Choroid plexus epithelial cell (primary cell): ENCODE measurements at regions not wholly inside any gene's neighbourhood (a gene's known extent, or its start where the extent isn't known, plus 50 kb on each side); places are given as distances from the start of the nearest gene placed in this dataset.
"Not testable (repeated sequence)": the region's sequence is repeated elsewhere in the genome, so short reads cannot be mapped to it uniquely, and the experiment has no call there.

Source experiments
- DNase-seq: peaks from one replicate; pipeline ENCODE4 v3.0.0-alpha.2; 2010; ENCODE audit warnings: low read depth
- H3K4me3 ChIP-seq: 2 replicates; pipeline ENCODE4 v1.5.1; 2011; ENCODE audit warnings: low read depth, mild to moderate bottlenecking, control low read depth, low read length, moderate library complexity
- CTCF ChIP-seq: conservative IDR thresholded peaks from 2 replicates; pipeline ENCODE4 v1.5.1; 2011; ENCODE audit warnings: low read depth, mild to moderate bottlenecking, control low read depth, inconsistent platforms, low read length, moderate library complexity

- no peak for TF ChIP-seq CTCF
- H3K4me3 ChIP-seq = no peak overlapping the region
- DNase-seq = no peak
Observed at GRCh38 chr4:181793096-181793495, 450.1 kb upstream of the TENM3 start.

GRCh38 chr4:181796502-181796901, 446.7 kb upstream of the TENM3 start:
- peak; percentile 98 for DNase-seq
- no peak overlapping the region for H3K4me3 ChIP-seq
- TF ChIP-seq CTCF = peak; percentile 8

- TF ChIP-seq CTCF = no peak
- no peak overlapping the region for H3K4me3 ChIP-seq
- no peak for DNase-seq
Observed at GRCh38 chr4:181798536-181798935, 444.7 kb upstream of the TENM3 start.

- TF ChIP-seq CTCF = no peak
- H3K4me3 ChIP-seq = no peak overlapping the region
- DNase-seq = no peak
Observed at GRCh38 chr4:181799561-181800069, 443.6 kb upstream of the TENM3 start.

GRCh38 chr4:181802207-181802606, 441.0 kb upstream of the TENM3 start:
- H3K4me3 ChIP-seq = no peak overlapping the region
- no peak for TF ChIP-seq CTCF
- peak; percentile 13 for DNase-seq

GRCh38 chr4:181807771-181808170, 435.4 kb upstream of the TENM3 start:
- no peak overlapping the region for H3K4me3 ChIP-seq
- DNase-seq = peak; percentile 69
- TF ChIP-seq CTCF = no peak

GRCh38 chr4:181810711-181811110, 432.5 kb upstream of the TENM3 start:
- DNase-seq = no peak
- no peak for TF ChIP-seq CTCF
- no peak overlapping the region for H3K4me3 ChIP-seq

GRCh38 chr4:181811550-181811949, 431.7 kb upstream of the TENM3 start:
- not testable (repeated sequence) for DNase-seq, H3K4me3 ChIP-seq
